ENCODE measurements at regions not wholly inside any gene's neighbourhood (a gene's known extent, or its start where the extent isn't known, plus 50 kb on each side); places are given as distances from the start of the nearest gene placed in this dataset.

DNA sequence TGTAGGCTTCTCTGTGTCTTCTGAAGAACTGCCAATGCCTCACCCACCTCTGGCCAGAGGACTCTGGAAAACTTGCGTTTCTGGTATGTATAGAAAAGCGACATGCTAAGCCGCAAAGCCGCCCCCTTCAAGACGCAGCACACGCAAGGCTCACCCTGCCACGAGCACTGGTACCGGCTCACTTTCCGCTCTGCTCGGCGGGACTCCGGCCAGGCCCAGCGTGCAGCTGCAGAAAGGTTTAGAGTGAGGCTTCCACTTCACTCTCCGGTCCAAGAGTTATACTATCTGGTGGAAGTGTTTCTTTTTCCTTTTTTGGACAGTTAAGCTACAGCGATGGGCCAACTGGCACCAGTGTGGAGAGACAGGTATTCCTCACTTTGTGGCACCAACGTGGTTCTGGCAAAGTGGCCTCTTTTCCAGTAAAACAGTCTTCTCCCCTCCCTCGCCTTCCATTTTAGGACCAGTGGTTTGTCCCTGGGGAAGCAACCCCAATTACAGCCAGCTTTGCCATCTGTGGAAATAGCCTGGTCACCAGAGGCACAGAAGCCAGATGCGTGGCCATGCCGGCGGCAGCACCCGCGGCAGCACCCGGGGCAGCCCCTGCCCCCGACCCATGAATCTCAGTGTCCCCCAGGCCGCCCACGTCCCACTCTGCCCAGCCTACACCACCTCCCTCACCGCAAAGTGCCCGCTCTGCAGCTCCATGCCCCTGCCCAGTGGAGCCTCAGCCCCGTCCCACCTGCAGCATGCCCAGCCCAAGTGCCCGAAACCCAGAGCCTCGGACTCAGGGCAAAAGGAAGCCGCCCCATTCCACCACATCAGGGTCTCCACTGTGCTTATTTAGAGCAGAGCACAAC, 91.6 kb upstream of the CTDP1 start:
- TF ChIP-seq, protein P1, sequence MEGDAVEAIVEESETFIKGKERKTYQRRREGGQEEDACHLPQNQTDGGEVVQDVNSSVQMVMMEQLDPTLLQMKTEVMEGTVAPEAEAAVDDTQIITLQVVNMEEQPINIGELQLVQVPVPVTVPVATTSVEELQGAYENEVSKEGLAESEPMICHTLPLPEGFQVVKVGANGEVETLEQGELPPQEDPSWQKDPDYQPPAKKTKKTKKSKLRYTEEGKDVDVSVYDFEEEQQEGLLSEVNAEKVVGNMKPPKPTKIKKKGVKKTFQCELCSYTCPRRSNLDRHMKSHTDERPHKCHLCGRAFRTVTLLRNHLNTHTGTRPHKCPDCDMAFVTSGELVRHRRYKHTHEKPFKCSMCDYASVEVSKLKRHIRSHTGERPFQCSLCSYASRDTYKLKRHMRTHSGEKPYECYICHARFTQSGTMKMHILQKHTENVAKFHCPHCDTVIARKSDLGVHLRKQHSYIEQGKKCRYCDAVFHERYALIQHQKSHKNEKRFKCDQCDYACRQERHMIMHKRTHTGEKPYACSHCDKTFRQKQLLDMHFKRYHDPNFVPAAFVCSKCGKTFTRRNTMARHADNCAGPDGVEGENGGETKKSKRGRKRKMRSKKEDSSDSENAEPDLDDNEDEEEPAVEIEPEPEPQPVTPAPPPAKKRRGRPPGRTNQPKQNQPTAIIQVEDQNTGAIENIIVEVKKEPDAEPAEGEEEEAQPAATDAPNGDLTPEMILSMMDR (IDR thresholded peaks at IDR 0.05): no peak
- TF ChIP-seq POLR2A (IDR thresholded peaks at IDR 0.05): no peak
